HCT116 (cell line): ENCODE measurements at regions not wholly inside any gene's neighbourhood (a gene's known extent, or its start where the extent isn't known, plus 50 kb on each side); places are given as distances from the start of the nearest gene placed in this dataset.

ENCODE experiments used
- ATAC-seq: fragments of 200-7000 bp; cut with Tn5 transposase; 2 replicates; pipeline ENCODE4 v1.9.1; 2020; ENCODE audit warnings: mild to moderate bottlenecking, moderate library complexity
- BruUV-seq: library from RNA; stranded (reverse); fragments of 400-500 nt; replicated peaks from 2 replicates; lab custom pipeline; 2021; lab: Mats Ljungman, UMichigan
- CTCF ChIA-PET: fragments of 300-600 bp; sonication (Branson Sonifier 250); formaldehyde crosslinking; loops from one replicate; lab custom pipeline; 2021; ENCODE audit warnings: antibody characterized with exemption; lab: Charles Lee
- POLR2A ChIA-PET: fragments of 300-600, 350-600 bp; sonication (Branson Sonifier 250); formaldehyde crosslinking; loops from one replicate; lab custom pipeline; 2021; ENCODE audit warnings: antibody characterized with exemption; lab: Charles Lee
- RAD21 ChIA-PET, 2 experiments: fragments of 300-600 bp; sonication (Branson Sonifier 250); formaldehyde crosslinking; loops; one replicate each; lab custom pipeline; 2023; ENCODE audit warnings: low total read pairs in 2 of 2; ENCODE audit not compliant: uncharacterized antibody in 2 of 2, unreplicated experiment in 2 of 2, low non-redundant PET in 1 of 2; lab: Charles Lee
- DNase-seq: peaks from one replicate; pipeline ENCODE4 v3.0.0-alpha.2; 2010; ENCODE audit warnings: low read depth, low spot score
- H2AFZ ChIP-seq: fragments of 200-600 bp; shearing (Covaris generic), sonication (generic); 2 replicates; pipeline ENCODE4 v1.6.1; 2017; ENCODE audit warnings: low read depth, mixed run types, mixed read lengths, antibody characterized with exemption, low read length; ENCODE audit not compliant: poor library complexity, severe bottlenecking
- H3K27ac ChIP-seq: 2 replicates; pipeline ENCODE4 v1.5.1; 2012; ENCODE audit warnings: low read depth, low read length
- H3K27me3 ChIP-seq: fragments of 200-600 bp; sonication (generic); 2 replicates; pipeline ENCODE4 v1.6.1; 2016; ENCODE audit warnings: mixed run types, low read length, mixed read lengths; ENCODE audit not compliant: insufficient read depth
- H3K36me3 ChIP-seq, 2 experiments: fragments of 200-500 bp in 1 of 2; fragments of 200-600 bp in 1 of 2; sonication (Bioruptor generic) in 1 of 2; sonication (generic) in 1 of 2; 2 replicates each; pipeline versions ENCODE4 v1.5.1 to v1.6.1; 2014 to 2016; ENCODE audit warnings: low read length in 2 of 2, inconsistent platforms in 1 of 2, mixed read lengths in 1 of 2, mixed run types in 1 of 2; ENCODE audit not compliant: insufficient read depth in 2 of 2, control insufficient read depth in 1 of 2
- H3K4me1 ChIP-seq, 2 experiments: fragments of 200-600 bp in 1 of 2; sonication (generic) in 1 of 2; 2 replicates each; pipeline versions ENCODE4 v1.5.1 to v1.6.1; 2012 to 2017; ENCODE audit warnings: low read length in 2 of 2, inconsistent platforms in 1 of 2, mild to moderate bottlenecking in 1 of 2, mixed read lengths in 1 of 2, mixed run types in 1 of 2, moderate library complexity in 1 of 2; ENCODE audit not compliant: insufficient read depth in 2 of 2, control insufficient read depth in 1 of 2
- H3K4me2 ChIP-seq: fragments of 200-600 bp; sonication (generic); 2 replicates; pipeline ENCODE4 v1.6.1; 2017; ENCODE audit warnings: mixed run types, low read length, mixed read lengths
- H3K4me3 ChIP-seq, 2 experiments: fragments of 200-600 bp in 1 of 2; sonication (generic) in 1 of 2; replicated peaks in 1 of 2; 2 replicates each; pipeline ENCODE4 v1.5.1; 2011 to 2016; ENCODE audit warnings: low read length in 2 of 2, control low read depth in 1 of 2, low read depth in 1 of 2, mild to moderate bottlenecking in 1 of 2, mixed read lengths in 1 of 2, mixed run types in 1 of 2
- H3K79me2 ChIP-seq: fragments of 200-600 bp; sonication (generic); 2 replicates; pipeline ENCODE4 v1.6.1; 2017; ENCODE audit warnings: mild to moderate bottlenecking, mixed run types, low read length, moderate library complexity, mixed read lengths; ENCODE audit not compliant: insufficient read depth
- H3K9ac ChIP-seq: fragments of 200-600 bp; sonication (generic); 2 replicates; pipeline ENCODE4 v1.6.1; 2016; ENCODE audit warnings: low read length, mixed read lengths
- H3K9me2 ChIP-seq: fragments of 200-600 bp; sonication (generic), shearing (Covaris generic); 2 replicates; pipeline ENCODE4 v1.6.1; 2017; ENCODE audit warnings: mixed run types, mild to moderate bottlenecking, moderate library complexity; ENCODE audit not compliant: insufficient read depth
- H3K9me3 ChIP-seq, 2 experiments: fragments of 200-500 bp in 1 of 2; fragments of 200-600 bp in 1 of 2; sonication (Bioruptor generic) in 1 of 2; sonication (generic) in 1 of 2; 2 replicates each; pipeline ENCODE4 v1.6.1; 2014 to 2017; ENCODE audit warnings: low read length in 2 of 2, mixed read lengths in 2 of 2, inconsistent platforms in 1 of 2, low read depth in 1 of 2, mild to moderate bottlenecking in 1 of 2, mixed run types in 1 of 2, moderate library complexity in 1 of 2; ENCODE audit not compliant: control insufficient read depth in 1 of 2, insufficient read depth in 1 of 2
- H4K20me1 ChIP-seq: fragments of 200-600 bp; sonication (generic), shearing (Covaris generic); 2 replicates; pipeline ENCODE4 v1.6.1; 2017; ENCODE audit warnings: mixed run types, mild to moderate bottlenecking, moderate library complexity; ENCODE audit not compliant: insufficient read depth
- CBX3 ChIP-seq: IDR thresholded peaks from 2 replicates; pipeline ENCODE4 v1.6.1; 2012; ENCODE audit warnings: low read depth
- CEBPB ChIP-seq: IDR thresholded peaks from 2 replicates; pipeline ENCODE4 v1.6.1; 2012; ENCODE audit warnings: low read depth
- CTCF ChIP-seq, 3 experiments: fragments of 200-600 bp in 1 of 3; sonication (generic) in 1 of 3; IDR thresholded peaks in 2 of 3; conservative IDR thresholded peaks in 1 of 3; 2 replicates each; pipeline ENCODE4 v1.5.1; 2012 to 2017; ENCODE audit warnings: low read depth in 2 of 3, low read length in 2 of 3, antibody characterized with exemption in 1 of 3, borderline replicate concordance in 1 of 3, control low read depth in 1 of 3, mild to moderate bottlenecking in 1 of 3, mixed read lengths in 1 of 3, mixed run types in 1 of 3, moderate library complexity in 1 of 3; ENCODE audit not compliant: insufficient read depth in 1 of 3
- EGR1 ChIP-seq: IDR thresholded peaks from 2 replicates; pipeline ENCODE4 v1.6.1; 2012; ENCODE audit warnings: low read depth
- EZH2 ChIP-seq: fragments of 200-600 bp; sonication (generic); IDR thresholded peaks from 2 replicates; pipeline ENCODE4 v1.6.1; 2017; ENCODE audit warnings: antibody characterized with exemption, mixed run types
- JUND ChIP-seq: IDR thresholded peaks from 2 replicates; pipeline ENCODE4 v1.6.1; 2012
- MAX ChIP-seq: IDR thresholded peaks from 2 replicates; pipeline ENCODE4 v1.6.1; 2012
- POLR2A ChIP-seq: IDR thresholded peaks from 2 replicates; pipeline ENCODE4 v1.7.0; 2011; ENCODE audit warnings: borderline replicate concordance; ENCODE audit not compliant: insufficient read depth, insufficient read length; ENCODE audit errors: extremely low read depth
- RAD21 ChIP-seq: IDR thresholded peaks from 2 replicates; pipeline ENCODE4 v1.6.1; 2012; ENCODE audit warnings: low read depth, mild to moderate bottlenecking
- SP1 ChIP-seq: IDR thresholded peaks from 2 replicates; pipeline ENCODE4 v1.6.1; 2012; ENCODE audit warnings: low read depth
- SRF ChIP-seq: IDR thresholded peaks from 2 replicates; pipeline ENCODE4 v1.6.1; 2012; ENCODE audit warnings: low read depth
- TCF7L2 ChIP-seq: IDR thresholded peaks from 2 replicates; pipeline ENCODE4 v1.7.0; 2011; ENCODE audit warnings: borderline replicate concordance, inconsistent platforms; ENCODE audit not compliant: insufficient read depth, insufficient read length; ENCODE audit errors: extremely low read depth
- YY1 ChIP-seq: IDR thresholded peaks from 2 replicates; pipeline ENCODE4 v1.6.1; 2011; ENCODE audit warnings: low read length, low read depth, moderate library complexity, mild to moderate bottlenecking; ENCODE audit not compliant: insufficient replicate concordance; ENCODE audit errors: extremely low read depth
- ZFX ChIP-seq: fragments of 450-650 bp; IDR thresholded peaks from 2 replicates; pipeline ENCODE4 v1.6.1; 2017
- intact Hi-C: fragments of 100-400 bp; cut with micrococcal nuclease; formaldehyde crosslinking; loops from 2 replicates; pipeline ENCODE4 v1.10.0; 2022

GRCh38 chr6:92354270-92354829 lies 1065.0 kb downstream of the EPHA7 start (continued):
- TF ChIP-seq YY1 (no peak), SP1 (no peak), ZFX (no peak), EZH2 (no peak), CBX3 (no peak), POLR2A (no peak), EGR1 (no peak)

- Histone ChIP-seq H3K27me3 (no peaks in the 10 kb centered on the region), H3K4me3 (no peak overlapping the region), H3K79me2 (no peaks in the 10 kb centered on the region), H3K4me1 (no peaks in the 10 kb centered on the region), H3K9ac (no peak overlapping the region), H2AFZ (no peak overlapping the region), H3K27ac (no peak overlapping the region), H3K36me3 (no peaks in the 10 kb centered on the region), H4K20me1 (no peaks in the 10 kb centered on the region), H3K9me3 (peaks cover 0 to 10% of the 10 kb centered on the region in 2 experiments; a peak in 1 of 4 replicates), H3K4me2 (no peak overlapping the region), H3K9me2 (no peaks in the 10 kb centered on the region)
- intact Hi-C loops, result no loop called here
- ChIA-PET CTCF (no interaction called here), RAD21 (no interaction called here), POLR2A (no interaction called here)
- BruUV-seq, result no TSS peak
- ATAC-seq (no peak), DNase-seq (no peak)
- TF ChIP-seq TCF7L2, result no peak
- TF ChIP-seq MAX, result no peak
- TF ChIP-seq EGR1, result no peak
- no peak for TF ChIP-seq RAD21
- no peak for TF ChIP-seq CEBPB
- TF ChIP-seq SRF, result no peak
- no peak for TF ChIP-seq ZFX
- no peak for TF ChIP-seq JUND
- no peak for TF ChIP-seq CTCF (IDR thresholded peaks at IDR 0.05 in 2 of 3, conservative IDR thresholded peaks at IDR 0.05 in 1 of 3; ENCODE audit: borderline replicate concordance in 1 of 3, insufficient read depth in 1 of 3, low read depth in 2 of 3, low read length in 2 of 3)
These were observed 1067.2 kb downstream of the EPHA7 start for GRCh38 chr6:92352130-92352529.
